ENCODE measurements at regions not wholly inside any gene's neighbourhood (a gene's known extent, or its start where the extent isn't known, plus 50 kb on each side); places are given as distances from the start of the nearest gene placed in this dataset.
"Not testable (repeated sequence)": the region's sequence is repeated elsewhere in the genome, so short reads cannot be mapped to it uniquely, and the experiment has no call there.

DNA sequence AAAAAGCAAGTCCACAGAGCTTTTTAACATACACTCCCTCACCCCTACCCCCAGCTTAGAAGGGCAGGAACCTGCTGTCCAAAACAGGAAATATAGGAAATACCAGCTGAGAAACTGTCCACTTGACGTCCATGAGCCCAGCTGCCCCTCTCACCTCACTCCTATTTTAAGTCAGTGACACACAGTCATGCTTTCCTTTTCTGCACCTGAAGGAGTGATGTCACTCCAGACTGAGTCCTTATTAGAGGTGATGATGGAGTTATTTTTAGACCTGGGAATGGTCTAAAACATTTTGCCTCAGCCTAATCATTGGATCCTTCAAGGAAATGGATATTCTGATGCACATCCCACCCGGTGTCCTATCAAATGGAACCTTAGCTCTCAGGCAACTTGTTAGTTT lies 217.8 kb downstream of the BCL2L11 start:
- H3K4me1 ChIP-seq; in situ Hi-C loops (cut with MboI; ENCODE audit: low pct_ligation_motif_present in 1 of 4, low pct_unique_long_range_greater_than_20kb in 1 of 4, low sequenced_read_pairs in 3 of 4); H3K4me3 ChIP-seq; DNase-seq; intact Hi-C loops (cut with DNase I; ENCODE audit: low total_unique reads); H3K36me3 ChIP-seq; H3K27ac ChIP-seq; H3K9me3 ChIP-seq; H3K27me3 ChIP-seq: not testable (repeated sequence)
- WGBS, 2 donors (ENCODE audit: low coverage in 1 of 2), result no CpG with 5 or more reads among the region's 2 CpGs

- H3K4me1 ChIP-seq; intact Hi-C loops (cut with DNase I; ENCODE audit: low total_unique reads); H3K27ac ChIP-seq; in situ Hi-C loops (cut with MboI; ENCODE audit: low pct_ligation_motif_present in 1 of 4, low pct_unique_long_range_greater_than_20kb in 1 of 4, low sequenced_read_pairs in 3 of 4); H3K27me3 ChIP-seq; H3K9me3 ChIP-seq; H3K36me3 ChIP-seq; H3K4me3 ChIP-seq; DNase-seq: not testable (repeated sequence)
- WGBS, 2 donors (ENCODE audit: low coverage in 1 of 2), result no CpG with 5 or more reads among the region's 1 CpG
Observed at GRCh38 chr2:111339476-111339875, 218.8 kb downstream of the BCL2L11 start.

DNA sequence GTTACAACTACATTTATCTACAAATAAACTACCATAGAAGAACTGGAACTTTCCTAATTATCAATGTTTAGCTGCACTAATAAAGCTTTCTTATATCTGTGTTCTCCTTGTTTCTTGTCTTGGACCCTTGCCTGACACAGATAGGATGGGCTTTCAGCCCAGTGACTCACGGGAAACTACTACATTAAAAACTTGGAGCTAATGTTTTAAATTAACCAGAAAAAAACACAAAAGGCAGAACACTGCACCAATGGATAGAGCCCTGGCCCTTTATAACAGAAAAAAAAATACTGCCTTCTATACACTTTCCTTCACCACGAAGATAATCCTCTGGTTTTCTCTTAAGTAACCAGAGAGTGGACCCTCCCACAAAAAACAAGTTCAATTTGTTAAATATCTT lies 223.9 kb downstream of the BCL2L11 start:
- 33 to 77% methylated on average over 1 to 2 of the region's 2 CpGs for WGBS, 2 donors (ENCODE audit: low coverage in 1 of 2)
- H3K4me1 ChIP-seq; H3K27me3 ChIP-seq; intact Hi-C loops (cut with DNase I; ENCODE audit: low total_unique reads); DNase-seq; H3K4me3 ChIP-seq; in situ Hi-C loops (cut with MboI; ENCODE audit: low pct_ligation_motif_present in 1 of 4, low pct_unique_long_range_greater_than_20kb in 1 of 4, low sequenced_read_pairs in 3 of 4); H3K9me3 ChIP-seq; H3K27ac ChIP-seq; H3K36me3 ChIP-seq: not testable (repeated sequence)

GRCh38 chr2:111345439-111345838 lies 224.7 kb downstream of the BCL2L11 start:
- intact Hi-C loops (cut with DNase I; ENCODE audit: low total_unique reads); in situ Hi-C loops (cut with MboI; ENCODE audit: low pct_ligation_motif_present in 1 of 4, low pct_unique_long_range_greater_than_20kb in 1 of 4, low sequenced_read_pairs in 3 of 4); DNase-seq; H3K27ac ChIP-seq; H3K27me3 ChIP-seq; H3K4me1 ChIP-seq; H3K4me3 ChIP-seq; H3K9me3 ChIP-seq; H3K36me3 ChIP-seq: not testable (repeated sequence)
- 57 to 91% methylated on average over 1 of the region's 3 CpGs for WGBS, 2 donors (ENCODE audit: low coverage in 1 of 2)

GRCh38 chr2:111346018-111346930 lies 225.6 kb downstream of the BCL2L11 start:
- H3K27ac ChIP-seq, result peak overlapping the region in 1 of 4 donors; percentile 39
- H3K36me3 ChIP-seq; intact Hi-C loops (cut with DNase I; ENCODE audit: low total_unique reads); H3K4me1 ChIP-seq; in situ Hi-C loops (cut with MboI; ENCODE audit: low pct_ligation_motif_present in 1 of 4, low pct_unique_long_range_greater_than_20kb in 1 of 4, low sequenced_read_pairs in 3 of 4); H3K9me3 ChIP-seq; H3K27me3 ChIP-seq; H3K4me3 ChIP-seq: not testable (repeated sequence)
- 17 to 51% methylated on average over 2 to 9 of the region's 14 CpGs for WGBS, 2 donors (ENCODE audit: low coverage in 1 of 2)
- DNase-seq, result peak; percentile 22

- H3K9me3 ChIP-seq; H3K27ac ChIP-seq; DNase-seq; H3K4me3 ChIP-seq; H3K36me3 ChIP-seq; intact Hi-C loops (cut with DNase I; ENCODE audit: low total_unique reads); H3K4me1 ChIP-seq; in situ Hi-C loops (cut with MboI; ENCODE audit: low pct_ligation_motif_present in 1 of 4, low pct_unique_long_range_greater_than_20kb in 1 of 4, low sequenced_read_pairs in 3 of 4); H3K27me3 ChIP-seq: not testable (repeated sequence)
- WGBS, 2 donors (ENCODE audit: low coverage in 1 of 2), result no CpG with 5 or more reads among the region's 1 CpG
Observed at GRCh38 chr2:111347695-111348094, 227.0 kb downstream of the BCL2L11 start.

DNA sequence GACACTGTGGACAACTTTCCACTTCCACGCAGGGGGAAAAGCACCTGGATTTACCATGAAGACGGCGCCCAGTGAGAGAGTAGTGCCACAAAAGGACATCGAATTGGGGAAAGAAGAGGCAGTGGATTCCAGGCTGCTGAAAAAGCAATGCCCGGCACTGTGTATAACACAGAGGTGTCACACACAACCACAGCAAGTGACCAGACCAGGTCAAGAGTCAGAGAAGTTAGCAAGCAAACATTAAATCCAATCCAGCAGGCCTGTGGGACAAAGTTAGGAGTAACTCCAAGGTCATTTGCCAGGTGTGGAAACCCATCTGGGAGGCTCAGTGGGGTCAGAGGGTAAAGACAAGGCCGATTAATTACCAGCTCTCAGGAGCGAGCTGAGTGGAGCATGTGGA lies 227.6 kb downstream of the BCL2L11 start:
- WGBS, 2 donors (ENCODE audit: low coverage in 1 of 2), result no CpG with 5 or more reads among the region's 7 CpGs
- H3K4me3 ChIP-seq; in situ Hi-C loops (cut with MboI; ENCODE audit: low pct_ligation_motif_present in 1 of 4, low pct_unique_long_range_greater_than_20kb in 1 of 4, low sequenced_read_pairs in 3 of 4); H3K36me3 ChIP-seq; H3K27ac ChIP-seq; intact Hi-C loops (cut with DNase I; ENCODE audit: low total_unique reads); DNase-seq; H3K27me3 ChIP-seq; H3K9me3 ChIP-seq; H3K4me1 ChIP-seq: not testable (repeated sequence)

- H3K4me3 ChIP-seq; H3K9me3 ChIP-seq; H3K4me1 ChIP-seq; H3K27ac ChIP-seq; DNase-seq; intact Hi-C loops (cut with DNase I; ENCODE audit: low total_unique reads); H3K27me3 ChIP-seq; in situ Hi-C loops (cut with MboI; ENCODE audit: low pct_ligation_motif_present in 1 of 4, low pct_unique_long_range_greater_than_20kb in 1 of 4, low sequenced_read_pairs in 3 of 4); H3K36me3 ChIP-seq: not testable (repeated sequence)
- 80% methylated on average over 3 of the region's 13 CpGs; no CpG with 5 or more reads in 1 of the 2 donors for WGBS, 2 donors (ENCODE audit: low coverage in 1 of 2)
Observed at GRCh38 chr2:111355022-111355817, 234.5 kb downstream of the BCL2L11 start.

- H3K4me3 ChIP-seq; H3K27me3 ChIP-seq; H3K4me1 ChIP-seq; intact Hi-C loops (cut with DNase I; ENCODE audit: low total_unique reads); in situ Hi-C loops (cut with MboI; ENCODE audit: low pct_ligation_motif_present in 1 of 4, low pct_unique_long_range_greater_than_20kb in 1 of 4, low sequenced_read_pairs in 3 of 4); H3K36me3 ChIP-seq; DNase-seq; H3K27ac ChIP-seq; H3K9me3 ChIP-seq: not testable (repeated sequence)
- WGBS, 2 donors (ENCODE audit: low coverage in 1 of 2), result 88% methylated on average over 4 of the region's 11 CpGs; no CpG with 5 or more reads in 1 of the 2 donors
Observed at GRCh38 chr2:111355823-111356511, 235.3 kb downstream of the BCL2L11 start.

DNA sequence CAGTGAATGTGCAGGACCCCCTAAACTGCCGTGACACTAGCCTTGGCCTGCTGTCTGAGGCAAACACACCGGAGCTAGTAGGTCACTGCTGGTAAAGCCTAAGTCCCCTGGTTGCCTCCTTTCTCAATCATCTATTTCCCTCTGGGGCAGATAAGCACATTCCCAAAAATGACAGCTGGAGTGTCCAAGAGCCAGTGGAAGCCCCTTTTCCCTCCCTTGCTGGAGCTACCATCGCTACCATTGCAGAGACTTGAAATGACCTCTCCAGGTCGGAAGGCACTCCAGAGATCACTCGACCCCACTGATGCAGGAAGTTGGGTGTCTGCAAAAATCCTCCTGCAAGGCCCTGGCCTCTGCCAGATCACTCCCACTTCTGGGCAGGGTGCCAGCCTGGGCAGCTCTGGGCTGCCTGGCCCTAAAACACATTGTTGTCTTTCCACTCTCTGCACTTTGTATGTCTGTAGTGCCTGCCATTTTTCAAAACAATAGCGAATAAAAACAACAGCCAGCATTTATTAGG lies 235.9 kb downstream of the BCL2L11 start:
- in situ Hi-C loops (cut with MboI; ENCODE audit: low pct_ligation_motif_present in 1 of 4, low pct_unique_long_range_greater_than_20kb in 1 of 4, low sequenced_read_pairs in 3 of 4); H3K9me3 ChIP-seq; intact Hi-C loops (cut with DNase I; ENCODE audit: low total_unique reads); H3K27me3 ChIP-seq; H3K27ac ChIP-seq; H3K4me1 ChIP-seq; H3K4me3 ChIP-seq; H3K36me3 ChIP-seq: not testable (repeated sequence)
- DNase-seq, result peak; percentile 88
- WGBS, 2 donors (ENCODE audit: low coverage in 1 of 2), result 14% methylated on average over 3 of the region's 6 CpGs; no CpG with 5 or more reads in 1 of the 2 donors
